ENCODE measurements at regions not wholly inside any gene's neighbourhood (a gene's known extent, or its start where the extent isn't known, plus 50 kb on each side); places are given as distances from the start of the nearest gene placed in this dataset.

- DNase-seq (ENCODE audit: low read depth, low spot score) = no peak
These were observed 173.9 kb upstream of the MEOX2 start for GRCh38 chr7:15860264-15860949.

- DNase-seq (ENCODE audit: low read depth, low spot score) = no peak
These were observed 170.5 kb upstream of the MEOX2 start for GRCh38 chr7:15857026-15857425.

- no peak for DNase-seq (ENCODE audit: low read depth, low spot score)
These were observed 169.8 kb upstream of the MEOX2 start for GRCh38 chr7:15856311-15856710.

GRCh38 chr7:15855525-15856109 lies 169.1 kb upstream of the MEOX2 start:
- no peak for DNase-seq (ENCODE audit: low read depth, low spot score)

- DNase-seq (ENCODE audit: low read depth, low spot score) = no peak
These were observed 168.5 kb upstream of the MEOX2 start for GRCh38 chr7:15854841-15855524.

GRCh38 chr7:15853832-15854470 lies 167.5 kb upstream of the MEOX2 start:
- no peak for DNase-seq (ENCODE audit: low read depth, low spot score)

GRCh38 chr7:15851201-15851600 lies 164.7 kb upstream of the MEOX2 start:
- DNase-seq (ENCODE audit: low read depth, low spot score) = no peak

GRCh38 chr7:15848901-15849300 lies 162.4 kb upstream of the MEOX2 start:
- no peak for DNase-seq (ENCODE audit: low read depth, low spot score)

- DNase-seq (ENCODE audit: low read depth, low spot score) = no peak
These were observed 161.9 kb upstream of the MEOX2 start for GRCh38 chr7:15848362-15848761.

GRCh38 chr7:15845868-15846267 lies 159.4 kb upstream of the MEOX2 start:
- DNase-seq (ENCODE audit: low read depth, low spot score) = no peak

- no peak for DNase-seq (ENCODE audit: low read depth, low spot score)
These were observed 159.0 kb upstream of the MEOX2 start for GRCh38 chr7:15845461-15845860.

GRCh38 chr7:15839416-15840100 lies 153.1 kb upstream of the MEOX2 start:
- peak; percentile 60 for DNase-seq (ENCODE audit: low read depth, low spot score)

GRCh38 chr7:15838265-15838664 lies 151.8 kb upstream of the MEOX2 start:
- DNase-seq (ENCODE audit: low read depth, low spot score) = no peak

GRCh38 chr7:15837306-15837950 lies 150.9 kb upstream of the MEOX2 start:
- no peak for DNase-seq (ENCODE audit: low read depth, low spot score)

GRCh38 chr7:15836651-15837050 lies 150.2 kb upstream of the MEOX2 start:
- no peak for DNase-seq (ENCODE audit: low read depth, low spot score)

GRCh38 chr7:15836041-15836440 lies 149.6 kb upstream of the MEOX2 start:
- no peak for DNase-seq (ENCODE audit: low read depth, low spot score)

- DNase-seq (ENCODE audit: low read depth, low spot score) = no peak
These were observed 148.0 kb upstream of the MEOX2 start for GRCh38 chr7:15834446-15834845.

- no peak for DNase-seq (ENCODE audit: low read depth, low spot score)
These were observed 146.5 kb upstream of the MEOX2 start for GRCh38 chr7:15832996-15833395.

- DNase-seq (ENCODE audit: low read depth, low spot score) = no peak
These were observed 145.1 kb upstream of the MEOX2 start for GRCh38 chr7:15831606-15832005.

- DNase-seq (ENCODE audit: low read depth, low spot score) = no peak
These were observed 143.2 kb upstream of the MEOX2 start for GRCh38 chr7:15829691-15830090.

GRCh38 chr7:15828881-15829280 lies 142.4 kb upstream of the MEOX2 start:
- DNase-seq (ENCODE audit: low read depth, low spot score) = no peak

Measured in iPS DF 19.7 (cell line).